ENCODE measurements at regions not wholly inside any gene's neighbourhood (a gene's known extent, or its start where the extent isn't known, plus 50 kb on each side); places are given as distances from the start of the nearest gene placed in this dataset.

- Histone ChIP-seq H3K4me1 (no peaks in the 10 kb centered on the region), H3K4me3 (no peak overlapping the region), H3K36me3 (no peaks in the 10 kb centered on the region), H3K9me3 (no peaks in the 10 kb centered on the region), H3K27ac (no peak overlapping the region), H3K27me3 (no peaks in the 10 kb centered on the region)
- no peak for TF ChIP-seq EP300 (IDR thresholded peaks at IDR 0.05; ENCODE audit: low read depth)
- TF ChIP-seq CTCF (IDR thresholded peaks at IDR 0.05): no peak
- DNase-seq: no peak
- in situ Hi-C loops (cut with MboI; ENCODE audit: low pct_ligation_motif_present in 1 of 4, low pct_unique_long_range_greater_than_20kb in 1 of 4, low sequenced_read_pairs in 3 of 4) (no loop called here), intact Hi-C loops (cut with DNase I; ENCODE audit: low total_unique reads) (no loop called here)
- WGBS, 2 donors (ENCODE audit: low coverage in 1 of 2): 50 to 70% methylated on average over 2 of the region's 2 CpGs
Observed at GRCh38 chr9:85168412-85168811, 498.9 kb downstream of the NTRK2 start.

GRCh38 chr9:85167146-85167545, 497.6 kb downstream of the NTRK2 start:
- TF ChIP-seq EP300 (IDR thresholded peaks at IDR 0.05; ENCODE audit: low read depth) (no peak), POLR2A (IDR thresholded peaks at IDR 0.05) (no peak), POLR2AphosphoS5 (IDR thresholded peaks at IDR 0.05) (no peak), CTCF (IDR thresholded peaks at IDR 0.05) (no peak)
- 80% methylated on average over 1 of the region's 1 CpG for WGBS, 2 donors (ENCODE audit: low coverage in 1 of 2)
- DNase-seq: no peak
- Histone ChIP-seq H3K27ac (no peak overlapping the region), H3K4me3 (no peak overlapping the region), H3K4me1 (no peaks in the 10 kb centered on the region), H3K9me3 (no peaks in the 10 kb centered on the region), H3K36me3 (no peaks in the 10 kb centered on the region), H3K27me3 (no peaks in the 10 kb centered on the region)
- intact Hi-C loops (cut with DNase I; ENCODE audit: low total_unique reads): no loop called here
- in situ Hi-C loops (cut with MboI; ENCODE audit: low pct_ligation_motif_present in 1 of 4, low pct_unique_long_range_greater_than_20kb in 1 of 4, low sequenced_read_pairs in 3 of 4): no loop called here

DNA sequence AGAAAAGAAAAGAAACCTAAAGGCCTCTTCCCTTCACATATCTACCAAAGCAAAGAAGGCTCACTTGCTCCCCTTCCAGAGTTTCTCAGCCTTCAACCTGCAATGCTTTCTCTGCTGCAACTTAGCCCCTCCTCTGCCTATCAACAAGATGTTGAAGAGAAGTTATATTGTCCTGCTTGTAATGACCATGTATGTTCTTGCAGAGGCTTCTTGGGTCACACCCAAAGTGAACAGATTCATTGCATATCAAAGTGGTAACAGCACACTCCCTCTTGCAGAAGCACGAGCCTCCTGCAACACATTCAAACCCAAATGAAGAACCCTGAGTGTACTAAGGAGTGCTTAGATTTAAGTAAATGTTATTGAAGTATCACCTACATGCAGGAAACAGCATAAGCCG, 494.3 kb downstream of the NTRK2 start:
- TF ChIP-seq CTCF (IDR thresholded peaks at IDR 0.05) (no peak), POLR2A (IDR thresholded peaks at IDR 0.05) (no peak), EP300 (IDR thresholded peaks at IDR 0.05; ENCODE audit: low read depth) (no peak), POLR2AphosphoS5 (IDR thresholded peaks at IDR 0.05) (no peak)
- intact Hi-C loops (cut with DNase I; ENCODE audit: low total_unique reads): no loop called here

DNA sequence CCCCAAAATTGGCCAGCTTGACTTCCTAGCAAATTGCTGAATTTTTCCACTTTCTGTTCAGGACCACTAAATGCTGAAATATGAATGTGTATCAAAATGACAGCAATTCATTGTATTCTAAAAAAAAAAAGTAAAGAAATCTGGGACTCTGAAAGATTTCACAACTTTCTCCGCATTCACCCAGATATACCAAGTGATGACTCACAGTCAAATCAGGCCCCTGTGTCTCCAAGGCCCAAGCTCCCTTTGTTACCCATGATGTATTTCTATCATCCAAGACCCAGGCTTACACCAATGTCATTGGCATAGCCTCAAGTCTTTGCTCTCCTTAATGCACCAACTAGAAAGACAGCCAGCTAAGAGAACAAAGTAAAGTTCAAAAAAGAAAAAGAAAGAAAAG, 493.9 kb downstream of the NTRK2 start:
- DNase-seq: no peak
- no peak overlapping the region for H3K27ac ChIP-seq
- TF ChIP-seq CTCF (IDR thresholded peaks at IDR 0.05): no peak
- TF ChIP-seq POLR2AphosphoS5 (IDR thresholded peaks at IDR 0.05): no peak
- no peak for TF ChIP-seq EP300 (IDR thresholded peaks at IDR 0.05; ENCODE audit: low read depth)
- TF ChIP-seq POLR2A (IDR thresholded peaks at IDR 0.05): no peak
- H3K4me1 ChIP-seq: no peaks in the 10 kb centered on the region
- no peaks in the 10 kb centered on the region for H3K27me3 ChIP-seq
- H3K9me3 ChIP-seq: no peaks in the 10 kb centered on the region
- in situ Hi-C loops (cut with MboI; ENCODE audit: low pct_ligation_motif_present in 1 of 4, low pct_unique_long_range_greater_than_20kb in 1 of 4, low sequenced_read_pairs in 3 of 4): no loop called here
- intact Hi-C loops (cut with DNase I; ENCODE audit: low total_unique reads): no loop called here
- H3K4me3 ChIP-seq: no peak overlapping the region
- 83 to 100% methylated on average over 1 of the region's 1 CpG for WGBS, 2 donors (ENCODE audit: low coverage in 1 of 2)
- H3K36me3 ChIP-seq: no peaks in the 10 kb centered on the region

More for the DNA sequence above, 494.3 kb downstream of the NTRK2 start:
- Histone ChIP-seq H3K9me3 (no peaks in the 10 kb centered on the region), H3K27ac (no peak overlapping the region), H3K4me1 (no peaks in the 10 kb centered on the region), H3K4me3 (no peak overlapping the region), H3K27me3 (no peaks in the 10 kb centered on the region), H3K36me3 (no peaks in the 10 kb centered on the region)
- WGBS, 2 donors (ENCODE audit: low coverage in 1 of 2): 72 to 85% methylated on average over 2 of the region's 2 CpGs
- no peak for DNase-seq
- in situ Hi-C loops (cut with MboI; ENCODE audit: low pct_ligation_motif_present in 1 of 4, low pct_unique_long_range_greater_than_20kb in 1 of 4, low sequenced_read_pairs in 3 of 4): no loop called here

Data from transverse colon (tissue), 4 donors.